ENCODE measurements at regions not wholly inside any gene's neighbourhood (a gene's known extent, or its start where the extent isn't known, plus 50 kb on each side); places are given as distances from the start of the nearest gene placed in this dataset.

- H3K9me3 ChIP-seq (ENCODE audit: severe bottlenecking), result no peaks in the 10 kb centered on the region
- no peaks in the 10 kb centered on the region for H3K27me3 ChIP-seq (ENCODE audit: insufficient read depth, low read depth, severe bottlenecking)
- H3K4me3 ChIP-seq (ENCODE audit: low read depth, low read length), result no peak overlapping the region
- DNase-seq, result no peak
- TF ChIP-seq CTCF (IDR thresholded peaks at IDR 0.05; ENCODE audit: low read depth, low read length), result no peak
- no peak overlapping the region for H3K27ac ChIP-seq
- no peaks in the 10 kb centered on the region for H3K36me3 ChIP-seq
Observed at GRCh38 chr2:5125017-5125730, 567.0 kb upstream of the SOX11 start.

GRCh38 chr2:5132281-5132680 is 559.9 kb upstream of the SOX11 start:
- Histone ChIP-seq H3K36me3 (no peaks in the 10 kb centered on the region), H3K9me3 (ENCODE audit: severe bottlenecking) (no peaks in the 10 kb centered on the region), H3K27me3 (ENCODE audit: insufficient read depth, low read depth, severe bottlenecking) (no peaks in the 10 kb centered on the region), H3K27ac (no peak overlapping the region), H3K4me3 (ENCODE audit: low read depth, low read length) (no peak overlapping the region)
- no peak for DNase-seq
- TF ChIP-seq CTCF (IDR thresholded peaks at IDR 0.05; ENCODE audit: low read depth, low read length), result no peak

- no peak for TF ChIP-seq CTCF (IDR thresholded peaks at IDR 0.05; ENCODE audit: low read depth, low read length)
- Histone ChIP-seq H3K4me3 (ENCODE audit: low read depth, low read length) (no peak overlapping the region), H3K36me3 (no peaks in the 10 kb centered on the region), H3K9me3 (ENCODE audit: severe bottlenecking) (no peaks in the 10 kb centered on the region), H3K27ac (no peak overlapping the region), H3K27me3 (ENCODE audit: insufficient read depth, low read depth, severe bottlenecking) (no peaks in the 10 kb centered on the region)
- DNase-seq, result no peak
Observed at GRCh38 chr2:5140347-5140746, 551.8 kb upstream of the SOX11 start.

- TF ChIP-seq CTCF (IDR thresholded peaks at IDR 0.05; ENCODE audit: low read depth, low read length), result no peak
- Histone ChIP-seq H3K27me3 (ENCODE audit: insufficient read depth, low read depth, severe bottlenecking) (no peaks in the 10 kb centered on the region), H3K27ac (no peak overlapping the region), H3K4me3 (ENCODE audit: low read depth, low read length) (no peak overlapping the region), H3K9me3 (ENCODE audit: severe bottlenecking) (no peaks in the 10 kb centered on the region), H3K36me3 (no peaks in the 10 kb centered on the region)
- DNase-seq, result no peak
Observed at GRCh38 chr2:5144159-5144558, 548.0 kb upstream of the SOX11 start.

GRCh38 chr2:5145053-5145452 is 547.1 kb upstream of the SOX11 start:
- no peak for TF ChIP-seq CTCF (IDR thresholded peaks at IDR 0.05; ENCODE audit: low read depth, low read length)
- Histone ChIP-seq H3K4me3 (ENCODE audit: low read depth, low read length) (no peak overlapping the region), H3K9me3 (ENCODE audit: severe bottlenecking) (no peaks in the 10 kb centered on the region), H3K27me3 (ENCODE audit: insufficient read depth, low read depth, severe bottlenecking) (no peaks in the 10 kb centered on the region), H3K27ac (no peak overlapping the region), H3K36me3 (no peaks in the 10 kb centered on the region)
- DNase-seq, result no peak

GRCh38 chr2:5145801-5146200 is 546.4 kb upstream of the SOX11 start:
- H3K27ac ChIP-seq, result no peak overlapping the region
- DNase-seq, result no peak
- H3K27me3 ChIP-seq (ENCODE audit: insufficient read depth, low read depth, severe bottlenecking), result no peaks in the 10 kb centered on the region
- no peak for TF ChIP-seq CTCF (IDR thresholded peaks at IDR 0.05; ENCODE audit: low read depth, low read length)
- no peaks in the 10 kb centered on the region for H3K36me3 ChIP-seq
- no peak overlapping the region for H3K4me3 ChIP-seq (ENCODE audit: low read depth, low read length)
- H3K9me3 ChIP-seq (ENCODE audit: severe bottlenecking), result no peaks in the 10 kb centered on the region

Measured in WERI-Rb-1 (cell line).